Osteocyte (in vitro differentiated cells): ENCODE measurements at regions not wholly inside any gene's neighbourhood (a gene's known extent, or its start where the extent isn't known, plus 50 kb on each side); places are given as distances from the start of the nearest gene placed in this dataset.

ENCODE experiments used
- DNase-seq: peaks from one replicate; pipeline ENCODE4 v3.0.0; 2021; ENCODE audit warnings: mixed read lengths; ENCODE audit not compliant: unreplicated experiment; ENCODE audit errors: extremely low spot score
- H3K27ac Mint-ChIP-seq: one replicate; pipeline ENCODE4 v1.8.0; 2021; ENCODE audit warnings: mild to moderate bottlenecking, mixed read lengths; ENCODE audit not compliant: unreplicated experiment
- H3K27me3 Mint-ChIP-seq: one replicate; pipeline ENCODE4 v1.8.0; 2021; ENCODE audit warnings: mixed read lengths; ENCODE audit not compliant: unreplicated experiment
- H3K36me3 Mint-ChIP-seq: one replicate; pipeline ENCODE4 v1.8.0; 2021; ENCODE audit warnings: mixed read lengths; ENCODE audit not compliant: unreplicated experiment
- H3K4me1 Mint-ChIP-seq: one replicate; pipeline ENCODE4 v1.8.0; 2021; ENCODE audit warnings: mixed read lengths; ENCODE audit not compliant: unreplicated experiment
- H3K4me3 Mint-ChIP-seq: one replicate; pipeline ENCODE4 v1.8.0; 2021; ENCODE audit warnings: mild to moderate bottlenecking, moderate library complexity, mixed read lengths; ENCODE audit not compliant: unreplicated experiment
- H3K9me3 Mint-ChIP-seq: one replicate; pipeline ENCODE4 v1.8.0; 2021; ENCODE audit warnings: mixed read lengths; ENCODE audit not compliant: unreplicated experiment
- CTCF ChIP-seq: fragments of 200-600 bp; sonication (generic); IDR thresholded peaks from 2 replicates; pipeline ENCODE4 v1.5.0; 2021; ENCODE audit warnings: antibody characterized with exemption, mild to moderate bottlenecking, moderate library complexity

DNA sequence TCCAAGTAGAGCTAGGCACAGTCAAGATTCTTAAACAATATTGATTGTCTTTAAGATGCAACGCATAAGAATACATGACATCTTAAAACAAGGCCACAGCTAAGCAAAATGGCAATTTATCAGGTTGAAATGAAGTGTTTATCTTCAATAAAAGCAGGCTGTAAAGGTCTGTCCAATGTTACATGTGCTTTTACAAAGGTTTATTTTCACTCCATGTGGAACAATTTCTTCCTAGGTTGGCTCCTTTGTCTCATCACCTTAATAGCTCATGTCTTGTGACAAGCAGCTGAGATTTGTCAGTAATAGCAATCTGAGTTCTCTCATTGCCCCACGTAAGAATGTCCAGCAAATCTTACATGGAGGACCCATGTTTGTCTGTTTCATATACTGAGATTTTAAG lies 437.6 kb downstream of the GPAM start:
- no peak for DNase-seq
- Mint-ChIP-seq H3K9me3 (peaks cover 3% of the 10 kb centered on the region), H3K4me3 (no peak overlapping the region), H3K4me1 (no peaks in the 10 kb centered on the region), H3K27ac (no peak overlapping the region), H3K27me3 (no peaks in the 10 kb centered on the region), H3K36me3 (no peaks in the 10 kb centered on the region)
- no peak for TF ChIP-seq CTCF

- Mint-ChIP-seq H3K4me1 (no peaks in the 10 kb centered on the region), H3K36me3 (no peaks in the 10 kb centered on the region), H3K4me3 (no peak overlapping the region), H3K27me3 (no peaks in the 10 kb centered on the region), H3K27ac (no peak overlapping the region), H3K9me3 (no peaks in the 10 kb centered on the region)
- DNase-seq: no peak
- TF ChIP-seq CTCF: no peak
Observed at GRCh38 chr10:111747751-111748150, 435.8 kb downstream of the GPAM start.

DNA sequence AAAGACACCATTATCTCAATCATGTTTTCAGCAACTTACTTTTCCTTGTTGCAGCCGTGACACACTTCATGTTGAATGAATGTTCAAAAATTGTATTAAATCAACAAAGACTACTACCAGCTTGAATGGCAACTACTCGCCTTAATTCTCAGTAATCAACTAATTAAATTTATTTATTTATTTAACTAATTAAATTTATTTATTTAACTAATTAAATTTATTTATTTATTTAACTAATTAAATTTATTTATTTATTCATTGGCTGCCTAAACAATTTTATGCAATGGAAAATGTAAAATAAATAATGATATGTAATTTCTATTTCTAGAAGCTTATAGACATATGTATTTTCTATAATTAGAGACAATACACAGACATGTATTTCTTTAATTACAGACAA lies 435.4 kb downstream of the GPAM start:
- Mint-ChIP-seq H3K4me3 (no peak overlapping the region), H3K4me1 (no peaks in the 10 kb centered on the region), H3K27ac (no peak overlapping the region), H3K9me3 (no peaks in the 10 kb centered on the region), H3K36me3 (no peaks in the 10 kb centered on the region), H3K27me3 (no peaks in the 10 kb centered on the region)
- no peak for DNase-seq
- TF ChIP-seq CTCF: no peak

DNA sequence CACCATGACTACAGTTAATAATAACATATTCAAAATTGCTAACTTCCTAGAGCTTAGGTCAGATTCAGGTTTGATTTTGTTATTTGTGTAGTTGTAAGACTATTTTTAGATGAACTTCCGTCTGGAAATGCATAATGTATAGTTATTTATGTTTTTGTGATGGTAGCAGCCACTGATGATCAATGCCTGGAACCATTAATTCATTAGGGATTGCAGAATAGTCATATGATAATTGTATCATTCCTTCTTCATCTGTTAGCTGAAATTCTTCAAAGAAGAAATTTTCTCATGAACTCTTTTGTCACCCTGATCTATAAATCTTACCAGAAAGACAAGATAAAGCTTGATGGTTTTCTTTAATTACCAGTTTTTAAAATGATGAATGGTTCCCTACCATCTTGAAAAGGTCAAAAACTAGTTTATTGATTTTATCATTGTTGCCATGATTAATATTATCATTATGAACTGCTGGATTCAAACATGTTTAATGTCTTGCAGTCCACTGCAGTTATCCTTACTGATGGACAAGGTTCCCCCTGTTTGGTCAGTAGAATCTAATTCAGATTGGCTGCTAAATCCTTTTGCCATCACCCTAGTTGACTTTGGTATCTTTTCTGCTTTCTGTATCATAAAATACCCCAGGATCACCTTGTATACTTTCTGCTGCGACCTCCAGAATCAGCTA lies 433.3 kb downstream of the GPAM start:
- Mint-ChIP-seq H3K4me3 (no peak overlapping the region), H3K27me3 (no peaks in the 10 kb centered on the region), H3K27ac (no peak overlapping the region), H3K36me3 (no peaks in the 10 kb centered on the region), H3K9me3 (peaks cover 6% of the 10 kb centered on the region), H3K4me1 (no peaks in the 10 kb centered on the region)
- no peak for DNase-seq
- TF ChIP-seq CTCF: no peak

DNA sequence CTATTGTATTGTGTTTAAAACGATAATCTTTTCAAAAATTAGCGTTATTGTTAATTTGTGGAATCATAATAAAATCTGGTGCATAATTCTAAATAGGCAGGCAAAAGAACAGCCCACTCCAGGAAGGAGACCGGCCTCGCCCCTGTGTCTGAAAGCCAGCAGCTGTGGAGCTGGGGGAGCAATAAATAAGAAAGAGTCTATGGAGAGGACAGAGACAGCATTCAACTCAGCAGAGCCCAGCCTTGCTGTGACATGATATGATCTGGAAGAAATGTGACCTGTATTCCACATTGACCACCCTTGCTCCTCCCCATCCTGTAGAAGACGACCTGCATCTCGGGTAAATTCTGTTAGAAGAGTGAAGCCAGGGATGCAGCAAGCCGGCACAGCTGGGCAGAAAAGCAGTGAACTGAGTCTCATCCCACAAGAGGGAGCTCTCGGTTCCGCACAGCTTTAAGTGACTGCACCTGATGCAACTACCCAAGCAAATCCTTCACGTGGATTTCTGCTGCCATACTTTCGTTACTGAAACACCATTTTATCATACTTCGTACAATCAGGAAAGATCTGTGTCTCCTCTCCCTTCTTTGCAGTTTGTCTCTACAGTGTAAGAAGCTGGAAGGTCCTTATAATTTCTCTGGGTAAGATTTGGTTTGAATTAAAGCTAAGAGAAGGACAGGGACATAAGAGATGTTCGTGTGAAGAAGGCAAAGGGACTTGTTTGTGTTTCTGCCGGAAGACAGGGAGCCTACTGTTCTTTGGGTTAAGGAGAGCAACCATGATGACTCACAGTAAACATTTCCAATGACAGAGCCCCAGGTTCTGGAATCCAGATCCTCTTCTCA lies 427.1 kb downstream of the GPAM start:
- H3K4me1 Mint-ChIP-seq: no peaks in the 10 kb centered on the region
- H3K27me3 Mint-ChIP-seq: no peaks in the 10 kb centered on the region
- no peak overlapping the region for H3K27ac Mint-ChIP-seq
- no peak overlapping the region for H3K4me3 Mint-ChIP-seq
- H3K9me3 Mint-ChIP-seq: peaks cover 13% of the 10 kb centered on the region
- no peaks in the 10 kb centered on the region for H3K36me3 Mint-ChIP-seq
- DNase-seq: no peak
- no peak for TF ChIP-seq CTCF
